ENCODE measurements at regions not wholly inside any gene's neighbourhood (a gene's known extent, or its start where the extent isn't known, plus 50 kb on each side); places are given as distances from the start of the nearest gene placed in this dataset.

DNA sequence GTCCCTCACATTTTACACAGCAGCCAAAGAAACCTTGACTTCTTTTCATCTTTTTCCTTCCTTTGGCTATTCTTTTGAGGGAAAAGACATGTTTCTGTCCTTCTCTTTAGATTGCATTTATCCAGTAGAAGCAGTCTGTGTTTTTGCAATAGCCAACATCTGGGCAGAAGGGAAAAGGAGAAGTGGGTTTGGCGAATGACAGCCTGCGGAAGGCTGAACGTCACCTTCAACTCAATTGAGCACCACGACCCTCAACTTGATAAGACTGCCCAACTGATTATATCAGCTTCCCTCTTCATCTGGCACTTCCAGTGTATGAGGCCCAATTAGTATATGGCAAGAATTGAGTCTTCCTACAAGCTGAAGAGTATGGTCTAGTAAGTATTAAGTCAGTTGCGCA, 1997.6 kb upstream of the WWC1 start:
- H3K36me3 ChIP-seq (ENCODE audit: control insufficient read depth, insufficient read depth, low read length), result no peaks in the 10 kb centered on the region
- H3K4me3 ChIP-seq (ENCODE audit: low read depth, low read length), result no peak overlapping the region
- no peaks in the 10 kb centered on the region for H3K27me3 ChIP-seq (ENCODE audit: control insufficient read depth, insufficient read depth, low read length)
- DNase-seq (ENCODE audit: low read depth), result no peak
- TF ChIP-seq, protein P1, sequence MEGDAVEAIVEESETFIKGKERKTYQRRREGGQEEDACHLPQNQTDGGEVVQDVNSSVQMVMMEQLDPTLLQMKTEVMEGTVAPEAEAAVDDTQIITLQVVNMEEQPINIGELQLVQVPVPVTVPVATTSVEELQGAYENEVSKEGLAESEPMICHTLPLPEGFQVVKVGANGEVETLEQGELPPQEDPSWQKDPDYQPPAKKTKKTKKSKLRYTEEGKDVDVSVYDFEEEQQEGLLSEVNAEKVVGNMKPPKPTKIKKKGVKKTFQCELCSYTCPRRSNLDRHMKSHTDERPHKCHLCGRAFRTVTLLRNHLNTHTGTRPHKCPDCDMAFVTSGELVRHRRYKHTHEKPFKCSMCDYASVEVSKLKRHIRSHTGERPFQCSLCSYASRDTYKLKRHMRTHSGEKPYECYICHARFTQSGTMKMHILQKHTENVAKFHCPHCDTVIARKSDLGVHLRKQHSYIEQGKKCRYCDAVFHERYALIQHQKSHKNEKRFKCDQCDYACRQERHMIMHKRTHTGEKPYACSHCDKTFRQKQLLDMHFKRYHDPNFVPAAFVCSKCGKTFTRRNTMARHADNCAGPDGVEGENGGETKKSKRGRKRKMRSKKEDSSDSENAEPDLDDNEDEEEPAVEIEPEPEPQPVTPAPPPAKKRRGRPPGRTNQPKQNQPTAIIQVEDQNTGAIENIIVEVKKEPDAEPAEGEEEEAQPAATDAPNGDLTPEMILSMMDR (IDR thresholded peaks at IDR 0.05; ENCODE audit: insufficient read depth, low read length, poor library complexity, severe bottlenecking), result no peak

DNA sequence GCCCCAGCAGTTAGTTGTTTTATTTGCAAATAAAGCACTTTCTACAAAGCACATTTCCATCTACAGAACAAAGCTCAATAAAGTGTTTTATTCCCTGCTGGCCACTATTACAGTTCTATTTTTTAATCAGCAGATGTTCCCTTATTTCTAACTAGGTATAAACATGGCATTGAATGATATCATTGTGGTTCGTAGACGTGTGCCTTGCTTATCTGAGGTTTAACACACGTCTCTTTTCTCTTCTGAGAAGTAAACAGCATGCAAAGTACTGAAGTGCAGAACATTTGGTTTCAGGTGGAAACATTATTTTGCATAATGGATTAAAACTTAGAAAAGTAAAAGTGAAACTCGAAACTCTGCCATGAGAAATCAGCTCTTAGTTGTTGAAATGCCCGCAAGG, 1989.3 kb upstream of the WWC1 start:
- Histone ChIP-seq H3K36me3 (ENCODE audit: control insufficient read depth, insufficient read depth, low read length) (no peaks in the 10 kb centered on the region), H3K4me3 (ENCODE audit: low read depth, low read length) (no peak overlapping the region), H3K27me3 (ENCODE audit: control insufficient read depth, insufficient read depth, low read length) (no peaks in the 10 kb centered on the region)
- no peak for DNase-seq (ENCODE audit: low read depth)
- TF ChIP-seq, protein P1 (IDR thresholded peaks at IDR 0.05; ENCODE audit: insufficient read depth, low read length, poor library complexity, severe bottlenecking), result no peak

DNA sequence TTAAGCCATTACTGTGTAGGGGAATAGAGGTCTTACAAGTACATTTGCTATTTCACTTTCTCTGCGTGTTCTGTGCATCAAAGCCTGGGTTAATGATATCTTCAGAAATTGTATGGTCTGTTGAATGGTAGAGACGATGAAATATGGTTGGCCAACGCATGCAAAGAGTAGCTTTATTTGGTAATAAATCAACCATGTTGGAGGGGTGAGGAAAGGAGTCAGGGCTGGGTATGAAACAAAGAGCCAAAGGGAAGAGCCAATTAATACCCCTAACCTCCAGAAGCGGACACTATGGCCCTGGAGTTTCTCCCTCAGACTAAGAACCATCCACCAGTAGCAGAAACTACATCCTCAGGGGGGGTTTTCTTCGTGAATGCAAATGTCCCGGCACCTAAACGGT, 1974.0 kb upstream of the WWC1 start:
- TF ChIP-seq, protein P1 (IDR thresholded peaks at IDR 0.05; ENCODE audit: insufficient read depth, low read length, poor library complexity, severe bottlenecking), result no peak
- Histone ChIP-seq H3K36me3 (ENCODE audit: control insufficient read depth, insufficient read depth, low read length) (no peaks in the 10 kb centered on the region), H3K27me3 (ENCODE audit: control insufficient read depth, insufficient read depth, low read length) (no peaks in the 10 kb centered on the region), H3K4me3 (ENCODE audit: low read depth, low read length) (no peak overlapping the region)
- DNase-seq (ENCODE audit: low read depth), result no peak

DNA sequence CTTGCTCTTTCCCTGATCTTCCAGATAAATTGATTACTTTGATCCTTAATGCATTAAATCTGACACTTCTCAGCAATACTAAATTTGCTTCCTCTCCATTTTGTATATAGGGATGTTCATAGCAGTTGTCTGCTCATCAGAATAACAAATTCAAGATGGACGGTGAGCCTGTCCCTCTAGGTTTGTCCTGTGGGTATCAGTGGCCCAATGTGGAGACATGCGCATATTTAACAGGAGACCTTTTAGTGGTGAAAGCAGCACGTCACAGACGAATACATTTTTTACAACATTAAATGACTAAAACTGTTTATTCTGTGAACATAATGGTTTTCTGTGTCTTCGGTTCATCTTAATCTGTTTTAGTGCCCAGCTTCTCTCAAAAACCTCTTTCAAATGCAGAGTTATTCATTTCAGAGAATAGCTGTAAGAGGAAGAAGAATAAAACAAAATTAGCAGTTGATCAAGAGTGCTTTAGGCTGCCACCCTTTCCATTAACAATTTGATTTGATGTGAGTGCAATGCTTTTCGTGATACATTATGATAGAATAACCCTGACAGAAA, 1970.4 kb upstream of the WWC1 start:
- TF ChIP-seq, protein P1 (IDR thresholded peaks at IDR 0.05; ENCODE audit: insufficient read depth, low read length, poor library complexity, severe bottlenecking), result no peak
- DNase-seq (ENCODE audit: low read depth), result no peak
- H3K27me3 ChIP-seq (ENCODE audit: control insufficient read depth, insufficient read depth, low read length), result no peaks in the 10 kb centered on the region

DNA sequence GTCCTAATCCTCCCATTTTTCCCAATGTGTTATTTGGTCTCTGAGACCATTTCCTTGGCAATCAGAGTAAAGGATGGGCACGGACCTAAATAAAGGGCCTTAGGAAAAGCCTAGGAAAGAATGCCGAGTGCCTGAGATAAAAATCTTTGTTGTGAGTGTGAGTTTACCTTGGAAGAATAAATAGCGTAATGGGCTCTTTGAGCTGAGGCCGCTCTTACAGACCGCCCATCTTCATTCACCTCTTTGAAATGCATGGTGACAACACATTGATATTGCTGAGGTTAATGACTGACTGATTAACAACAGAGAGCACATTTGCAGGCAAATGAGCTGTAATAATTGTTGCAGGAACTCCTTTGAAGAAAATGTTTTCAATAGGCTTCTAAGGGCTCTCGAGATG, 1967.1 kb upstream of the WWC1 start:
- TF ChIP-seq, protein P1 (IDR thresholded peaks at IDR 0.05; ENCODE audit: insufficient read depth, low read length, poor library complexity, severe bottlenecking), result no peak
- DNase-seq (ENCODE audit: low read depth), result no peak

More for the DNA sequence above, 1970.4 kb upstream of the WWC1 start:
- Histone ChIP-seq H3K36me3 (ENCODE audit: control insufficient read depth, insufficient read depth, low read length) (no peaks in the 10 kb centered on the region), H3K4me3 (ENCODE audit: low read depth, low read length) (no peak overlapping the region)

DNA sequence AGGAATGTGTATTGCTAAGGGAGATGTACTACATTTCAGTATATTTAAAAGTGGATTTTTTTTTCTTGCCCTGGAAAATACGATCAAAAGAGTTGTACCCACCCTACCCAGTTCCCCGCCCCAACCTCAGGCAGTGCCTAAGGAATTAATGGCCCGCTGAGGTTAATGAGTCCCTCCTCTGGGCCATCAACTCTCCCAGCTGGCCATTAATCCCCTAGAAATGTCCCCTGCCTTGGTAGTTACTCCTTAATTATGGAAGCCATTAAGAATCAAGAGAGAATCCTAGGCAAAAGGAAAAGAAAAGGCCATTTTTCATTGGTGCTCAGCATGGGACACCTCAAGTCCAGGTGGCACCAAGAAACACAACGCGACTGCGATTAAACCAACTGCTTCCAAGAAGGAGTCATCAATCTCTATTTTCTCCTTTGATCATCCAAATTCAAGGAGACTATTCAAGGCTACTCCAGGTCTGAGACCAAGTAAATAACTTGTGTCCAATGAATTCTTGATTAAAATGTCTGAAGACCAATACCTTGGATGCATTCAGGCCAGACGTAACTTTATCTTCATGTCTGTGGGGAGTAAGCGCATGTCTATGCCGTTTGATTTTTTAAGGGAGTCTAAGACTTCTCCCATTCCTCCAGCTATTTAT, 1962.2 kb upstream of the WWC1 start:
- no peak overlapping the region for H3K4me3 ChIP-seq (ENCODE audit: low read depth, low read length)
- TF ChIP-seq, protein P1 (IDR thresholded peaks at IDR 0.05; ENCODE audit: insufficient read depth, low read length, poor library complexity, severe bottlenecking), result no peak
- DNase-seq (ENCODE audit: low read depth), result no peak
- no peaks in the 10 kb centered on the region for H3K27me3 ChIP-seq (ENCODE audit: control insufficient read depth, insufficient read depth, low read length)
- H3K36me3 ChIP-seq (ENCODE audit: control insufficient read depth, insufficient read depth, low read length), result no peaks in the 10 kb centered on the region

More for the DNA sequence above, 1967.1 kb upstream of the WWC1 start:
- no peaks in the 10 kb centered on the region for H3K27me3 ChIP-seq (ENCODE audit: control insufficient read depth, insufficient read depth, low read length)
- no peak overlapping the region for H3K4me3 ChIP-seq (ENCODE audit: low read depth, low read length)
- no peaks in the 10 kb centered on the region for H3K36me3 ChIP-seq (ENCODE audit: control insufficient read depth, insufficient read depth, low read length)

All from kidney epithelial cell (primary cell).